ENCODE measurements at regions not wholly inside any gene's neighbourhood (a gene's known extent, or its start where the extent isn't known, plus 50 kb on each side); places are given as distances from the start of the nearest gene placed in this dataset.

GRCh38 chr6:120031837-120032236, 682.3 kb upstream of the MAN1A1 start:
- TF ChIP-seq CTCF (IDR thresholded peaks at IDR 0.05; ENCODE audit: insufficient read depth, low read length), result no peak
- DNase-seq (ENCODE audit: low read depth), result no peak

DNA sequence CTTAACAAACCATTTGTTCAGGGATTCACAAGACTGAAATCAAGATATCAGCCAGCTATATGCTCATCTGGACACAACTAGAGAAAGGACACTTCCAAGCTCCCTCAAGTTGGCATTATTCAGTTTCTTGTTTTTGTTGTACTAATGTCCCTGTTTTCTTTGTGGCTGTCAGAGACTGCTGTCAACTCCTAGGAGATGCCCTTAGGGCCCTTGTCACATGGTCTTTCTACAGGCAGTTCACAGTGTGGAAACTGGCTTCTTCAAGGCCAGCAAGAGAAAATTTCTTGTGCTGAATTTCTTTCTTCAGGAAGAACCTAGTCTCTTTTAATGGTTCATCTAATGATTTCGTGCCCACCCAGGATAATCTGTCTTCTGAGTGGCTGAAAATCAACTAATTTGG, 677.2 kb upstream of the MAN1A1 start:
- H3K4me3 ChIP-seq (ENCODE audit: low read depth, low read length), result no peak overlapping the region
- DNase-seq (ENCODE audit: low read depth), result no peak
- TF ChIP-seq CTCF (IDR thresholded peaks at IDR 0.05; ENCODE audit: insufficient read depth, low read length), result no peak

More at GRCh38 chr6:120031837-120032236, 682.3 kb upstream of the MAN1A1 start:
- H3K4me3 ChIP-seq (ENCODE audit: low read depth, low read length), result no peak overlapping the region

DNA sequence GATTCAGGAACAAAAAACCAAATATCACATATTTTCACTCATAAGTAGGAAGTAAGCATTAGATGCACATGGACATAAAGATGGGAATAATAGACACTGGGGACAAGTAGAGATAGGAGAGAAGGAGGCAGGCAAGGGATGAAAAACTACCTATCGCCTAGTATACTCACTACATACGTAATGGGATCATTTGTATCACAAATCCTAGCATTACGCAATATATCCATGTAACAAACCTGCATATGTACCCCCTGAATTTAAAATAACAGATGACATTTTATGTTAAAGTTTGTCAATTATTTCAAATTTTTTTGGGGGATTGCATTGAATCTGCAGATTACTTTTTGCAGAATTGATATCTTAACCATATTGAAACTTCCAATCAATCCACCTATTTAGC, 660.5 kb upstream of the MAN1A1 start:
- no peak for DNase-seq (ENCODE audit: low read depth)
- TF ChIP-seq CTCF (IDR thresholded peaks at IDR 0.05; ENCODE audit: insufficient read depth, low read length), result no peak
- no peak overlapping the region for H3K4me3 ChIP-seq (ENCODE audit: low read depth, low read length)

DNA sequence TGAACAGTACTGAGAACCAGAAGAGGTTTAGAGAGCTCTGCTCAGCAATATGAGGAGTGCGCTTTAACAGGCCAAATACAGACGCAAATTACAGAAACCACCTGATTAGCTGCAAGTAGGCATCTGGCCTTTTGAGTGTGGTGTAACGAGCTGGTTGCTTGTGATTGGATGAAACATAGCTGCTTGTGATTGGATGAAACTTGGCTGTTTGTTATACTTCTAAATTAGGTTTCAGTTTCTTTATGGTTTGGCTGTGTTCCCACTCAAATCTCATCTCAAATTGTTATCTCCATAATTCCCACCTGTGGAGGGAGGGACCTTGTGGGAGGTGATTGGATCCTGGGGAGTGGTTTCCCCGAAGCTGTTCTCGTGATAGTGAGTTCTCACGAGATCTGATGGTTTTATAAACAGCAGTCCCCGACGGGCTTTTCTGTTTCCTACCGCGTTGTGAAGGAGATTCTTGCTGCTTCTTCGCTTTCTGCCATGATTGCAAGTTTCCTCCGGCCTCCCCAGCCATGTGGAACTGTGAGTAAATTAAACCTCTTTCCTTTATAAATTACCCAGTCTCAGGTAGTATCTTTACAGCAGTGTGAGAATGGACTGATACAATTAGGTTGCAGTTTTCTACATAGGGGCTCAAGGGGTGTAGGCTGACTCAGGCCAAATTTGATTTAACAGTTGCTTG, 655.9 kb upstream of the MAN1A1 start:
- H3K4me3 ChIP-seq (ENCODE audit: low read depth, low read length), result no peak overlapping the region
- no peak for TF ChIP-seq CTCF (IDR thresholded peaks at IDR 0.05; ENCODE audit: insufficient read depth, low read length)
- DNase-seq (ENCODE audit: low read depth), result peak; percentile 0

DNA sequence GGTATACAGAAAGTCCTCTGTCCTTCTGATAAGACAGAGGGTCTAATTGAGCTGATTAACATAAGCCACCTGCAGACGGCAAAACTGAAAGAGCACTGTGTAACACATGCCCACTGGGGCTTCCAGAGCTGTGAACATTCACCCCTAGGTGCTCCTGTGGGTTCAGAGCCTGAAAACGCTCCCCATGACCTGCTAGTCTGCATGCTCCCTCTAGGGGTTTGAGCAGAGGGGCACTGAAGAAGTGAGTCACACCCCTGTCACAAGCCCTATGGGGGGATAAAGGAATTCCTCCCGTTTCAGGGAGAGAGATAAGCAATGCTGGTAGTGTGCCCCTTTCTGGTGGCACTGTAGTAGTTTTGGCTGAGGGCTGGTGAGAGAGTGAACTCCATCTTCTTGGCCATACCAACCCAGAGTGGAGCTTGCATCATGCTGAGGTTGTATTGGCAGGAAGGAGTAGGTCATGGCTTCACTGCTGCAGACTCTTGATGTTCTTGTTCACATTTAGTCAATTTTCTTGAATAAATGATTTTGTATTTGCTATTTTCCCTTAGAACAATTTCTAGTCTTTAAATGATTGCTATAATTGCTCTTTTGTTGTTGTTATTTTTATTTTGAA, 637.5 kb upstream of the MAN1A1 start:
- no peak for TF ChIP-seq CTCF (IDR thresholded peaks at IDR 0.05; ENCODE audit: insufficient read depth, low read length)
- DNase-seq (ENCODE audit: low read depth), result no peak
- H3K4me3 ChIP-seq (ENCODE audit: low read depth, low read length), result no peak overlapping the region

GRCh38 chr6:119985952-119986736, 636.6 kb upstream of the MAN1A1 start:
- no peak for DNase-seq (ENCODE audit: low read depth)
- TF ChIP-seq CTCF (IDR thresholded peaks at IDR 0.05; ENCODE audit: insufficient read depth, low read length), result no peak
- H3K4me3 ChIP-seq (ENCODE audit: low read depth, low read length), result no peak overlapping the region

All from fibroblast of the aortic adventitia (primary cell).